Activated CD4-positive, alpha-beta T cell treated with anti-CD3 and anti-CD28 coated beads, Interleukin-2, amount 10 ng/mL, durations not matched to agents 24 days and 14 days (primary cell): ENCODE measurements at regions not wholly inside any gene's neighbourhood (a gene's known extent, or its start where the extent isn't known, plus 50 kb on each side); places are given as distances from the start of the nearest gene placed in this dataset.

Experiments
- DNase-seq: peaks from one replicate; pipeline ENCODE4 v3.0.0; 2022
- H3K27ac Mint-ChIP-seq: one replicate; pipeline ENCODE4 v1.8.0; 2022; ENCODE audit warnings: mild to moderate bottlenecking, mixed read lengths
- H3K27me3 Mint-ChIP-seq: one replicate; pipeline ENCODE4 v1.8.0; 2022; ENCODE audit warnings: mixed read lengths
- H3K36me3 Mint-ChIP-seq: one replicate; pipeline ENCODE4 v1.8.0; 2022; ENCODE audit warnings: low read depth, mild to moderate bottlenecking, mixed read lengths
- H3K4me1 Mint-ChIP-seq: one replicate; pipeline ENCODE4 v1.8.0; 2021; ENCODE audit warnings: mixed read lengths
- H3K4me3 Mint-ChIP-seq: one replicate; pipeline ENCODE4 v1.8.0; 2022; ENCODE audit warnings: mild to moderate bottlenecking, moderate library complexity, mixed read lengths
- H3K9me3 Mint-ChIP-seq: one replicate; pipeline ENCODE4 v1.8.0; 2021; ENCODE audit warnings: mixed read lengths
- intact Hi-C: fragments of 100-400 bp; cut with micrococcal nuclease; formaldehyde crosslinking; loops from one replicate; pipeline ENCODE4 v1.15.1; 2023

GRCh38 chr16:5668553-5668952 is 571.0 kb upstream of the EEF2KMT start:
- Mint-ChIP-seq H3K4me1 (no peaks in the 10 kb centered on the region), H3K36me3 (no peaks in the 10 kb centered on the region), H3K27me3 (no peaks in the 10 kb centered on the region), H3K9me3 (no peaks in the 10 kb centered on the region), H3K4me3 (no peak overlapping the region), H3K27ac (no peak overlapping the region)
- no peak for DNase-seq
- intact Hi-C loops = no loop called here

GRCh38 chr16:5665834-5666233 is 568.2 kb upstream of the EEF2KMT start:
- no peak for DNase-seq
- H3K36me3 Mint-ChIP-seq = no peaks in the 10 kb centered on the region
- H3K9me3 Mint-ChIP-seq = no peaks in the 10 kb centered on the region

GRCh38 chr16:5653789-5654188 is 556.2 kb upstream of the EEF2KMT start:
- intact Hi-C loops = no loop called here
- Mint-ChIP-seq H3K36me3 (no peaks in the 10 kb centered on the region), H3K27ac (no peak overlapping the region), H3K4me3 (no peak overlapping the region), H3K4me1 (no peaks in the 10 kb centered on the region), H3K9me3 (no peaks in the 10 kb centered on the region), H3K27me3 (no peaks in the 10 kb centered on the region)
- DNase-seq = no peak

More at GRCh38 chr16:5665834-5666233, 568.2 kb upstream of the EEF2KMT start:
- H3K4me1 Mint-ChIP-seq = no peaks in the 10 kb centered on the region
- no peaks in the 10 kb centered on the region for H3K27me3 Mint-ChIP-seq
- no peak overlapping the region for H3K27ac Mint-ChIP-seq
- no peak overlapping the region for H3K4me3 Mint-ChIP-seq
- intact Hi-C loops = no loop called here

GRCh38 chr16:5653041-5653440 is 555.4 kb upstream of the EEF2KMT start:
- DNase-seq = no peak
- H3K4me1 Mint-ChIP-seq = no peaks in the 10 kb centered on the region
- H3K9me3 Mint-ChIP-seq = no peaks in the 10 kb centered on the region
- H3K27me3 Mint-ChIP-seq = no peaks in the 10 kb centered on the region
- no peak overlapping the region for H3K4me3 Mint-ChIP-seq
- H3K27ac Mint-ChIP-seq = no peak overlapping the region
- H3K36me3 Mint-ChIP-seq = no peaks in the 10 kb centered on the region
- intact Hi-C loops = no loop called here

- H3K36me3 Mint-ChIP-seq = no peaks in the 10 kb centered on the region
- intact Hi-C loops = no loop called here
- DNase-seq = no peak
- H3K9me3 Mint-ChIP-seq = no peaks in the 10 kb centered on the region
- no peaks in the 10 kb centered on the region for H3K4me1 Mint-ChIP-seq
- H3K4me3 Mint-ChIP-seq = no peak overlapping the region
- no peak overlapping the region for H3K27ac Mint-ChIP-seq
- no peaks in the 10 kb centered on the region for H3K27me3 Mint-ChIP-seq
These were observed 552.5 kb upstream of the EEF2KMT start for GRCh38 chr16:5649762-5650743.

GRCh38 chr16:5647051-5647450 is 549.5 kb upstream of the EEF2KMT start:
- no peak overlapping the region for H3K4me3 Mint-ChIP-seq
- H3K27me3 Mint-ChIP-seq = no peaks in the 10 kb centered on the region
- intact Hi-C loops = no loop called here
- DNase-seq = no peak
- H3K27ac Mint-ChIP-seq = no peak overlapping the region
- no peaks in the 10 kb centered on the region for H3K36me3 Mint-ChIP-seq
- H3K9me3 Mint-ChIP-seq = no peaks in the 10 kb centered on the region
- no peaks in the 10 kb centered on the region for H3K4me1 Mint-ChIP-seq

- H3K36me3 Mint-ChIP-seq = no peaks in the 10 kb centered on the region
- H3K9me3 Mint-ChIP-seq = peaks cover 14% of the 10 kb centered on the region
- H3K27me3 Mint-ChIP-seq = no peaks in the 10 kb centered on the region
- DNase-seq = no peak
- H3K27ac Mint-ChIP-seq = no peak overlapping the region
- intact Hi-C loops = no loop called here
- H3K4me3 Mint-ChIP-seq = no peak overlapping the region
- H3K4me1 Mint-ChIP-seq = no peaks in the 10 kb centered on the region
These were observed 546.4 kb upstream of the EEF2KMT start for GRCh38 chr16:5643855-5644531.

- no peak for DNase-seq
- Mint-ChIP-seq H3K4me3 (no peak overlapping the region), H3K27ac (no peak overlapping the region), H3K36me3 (no peaks in the 10 kb centered on the region), H3K27me3 (no peaks in the 10 kb centered on the region), H3K9me3 (peaks cover 14% of the 10 kb centered on the region), H3K4me1 (no peaks in the 10 kb centered on the region)
- intact Hi-C loops = no loop called here
These were observed 544.8 kb upstream of the EEF2KMT start for GRCh38 chr16:5642436-5642835.

GRCh38 chr16:5642011-5642410 is 544.4 kb upstream of the EEF2KMT start:
- no peaks in the 10 kb centered on the region for H3K36me3 Mint-ChIP-seq
- peaks cover 14% of the 10 kb centered on the region for H3K9me3 Mint-ChIP-seq
- no peak overlapping the region for H3K4me3 Mint-ChIP-seq
- no peaks in the 10 kb centered on the region for H3K4me1 Mint-ChIP-seq
- intact Hi-C loops = no loop called here
- no peaks in the 10 kb centered on the region for H3K27me3 Mint-ChIP-seq
- H3K27ac Mint-ChIP-seq = no peak overlapping the region
- no peak for DNase-seq

GRCh38 chr16:5640883-5641282 is 543.3 kb upstream of the EEF2KMT start:
- peaks cover 14% of the 10 kb centered on the region for H3K9me3 Mint-ChIP-seq
- no peaks in the 10 kb centered on the region for H3K4me1 Mint-ChIP-seq
- H3K4me3 Mint-ChIP-seq = no peak overlapping the region
- no peaks in the 10 kb centered on the region for H3K36me3 Mint-ChIP-seq
- H3K27ac Mint-ChIP-seq = no peak overlapping the region
- intact Hi-C loops = no loop called here
- no peaks in the 10 kb centered on the region for H3K27me3 Mint-ChIP-seq
- DNase-seq = no peak

- intact Hi-C loops = no loop called here
- no peak overlapping the region for H3K4me3 Mint-ChIP-seq
- peaks cover 14% of the 10 kb centered on the region for H3K9me3 Mint-ChIP-seq
These were observed 541.9 kb upstream of the EEF2KMT start for GRCh38 chr16:5639531-5639930.

GRCh38 chr16:5635331-5635730 is 537.7 kb upstream of the EEF2KMT start:
- no peak for DNase-seq
- Mint-ChIP-seq H3K27me3 (no peaks in the 10 kb centered on the region), H3K4me1 (no peaks in the 10 kb centered on the region), H3K9me3 (peaks cover 5% of the 10 kb centered on the region), H3K27ac (no peak overlapping the region), H3K4me3 (no peak overlapping the region), H3K36me3 (no peaks in the 10 kb centered on the region)
- intact Hi-C loops = no loop called here

More at GRCh38 chr16:5639531-5639930, 541.9 kb upstream of the EEF2KMT start:
- Mint-ChIP-seq H3K27me3 (no peaks in the 10 kb centered on the region), H3K27ac (no peak overlapping the region), H3K36me3 (no peaks in the 10 kb centered on the region), H3K4me1 (no peaks in the 10 kb centered on the region)
- DNase-seq = no peak

GRCh38 chr16:5634666-5635180 is 537.1 kb upstream of the EEF2KMT start:
- H3K9me3 Mint-ChIP-seq = no peaks in the 10 kb centered on the region
- H3K4me3 Mint-ChIP-seq = no peak overlapping the region
- no peak for DNase-seq
- intact Hi-C loops = no loop called here
- H3K4me1 Mint-ChIP-seq = no peaks in the 10 kb centered on the region
- H3K27me3 Mint-ChIP-seq = no peaks in the 10 kb centered on the region
- no peaks in the 10 kb centered on the region for H3K36me3 Mint-ChIP-seq
- no peak overlapping the region for H3K27ac Mint-ChIP-seq

GRCh38 chr16:5633845-5634440 is 536.3 kb upstream of the EEF2KMT start:
- H3K4me1 Mint-ChIP-seq = no peaks in the 10 kb centered on the region
- intact Hi-C loops = no loop called here
- DNase-seq = no peak
- no peak overlapping the region for H3K27ac Mint-ChIP-seq
- no peaks in the 10 kb centered on the region for H3K36me3 Mint-ChIP-seq
- H3K9me3 Mint-ChIP-seq = no peaks in the 10 kb centered on the region
- no peak overlapping the region for H3K4me3 Mint-ChIP-seq
- H3K27me3 Mint-ChIP-seq = no peaks in the 10 kb centered on the region
